DMS53 treated with DMSO at 0.1 percent for 48 hours (cell line): ENCODE measurements at regions not wholly inside any gene's neighbourhood (a gene's known extent, or its start where the extent isn't known, plus 50 kb on each side); places are given as distances from the start of the nearest gene placed in this dataset.
A peak's percentile ranks its signal among the peaks of the same experiment; 100 is the strongest.
"Not testable (repeated sequence)": the region's sequence is repeated elsewhere in the genome, so short reads cannot be mapped to it uniquely, and the experiment has no call there.

Experiments
- DNase-seq: peaks from one replicate; lab custom pipeline; 2025; ENCODE audit not compliant: unreplicated experiment; lab: John Stamatoyannopoulos, UW

GRCh38 chr6:834190-834589, 141.3 kb upstream of the EXOC2 start:
- no peak for DNase-seq

- DNase-seq: not testable (repeated sequence)
Observed at GRCh38 chr6:832804-833203, 139.9 kb upstream of the EXOC2 start.

- DNase-seq: no peak
Observed at GRCh38 chr6:830667-831327, 137.9 kb upstream of the EXOC2 start.

- no peak for DNase-seq
Observed at GRCh38 chr6:829656-830055, 136.7 kb upstream of the EXOC2 start.

GRCh38 chr6:827431-827830, 134.5 kb upstream of the EXOC2 start:
- DNase-seq: no peak

GRCh38 chr6:819122-819521, 126.2 kb upstream of the EXOC2 start:
- no peak for DNase-seq

GRCh38 chr6:818196-818595, 125.3 kb upstream of the EXOC2 start:
- DNase-seq: no peak

- no peak for DNase-seq
Observed at GRCh38 chr6:816510-817084, 123.7 kb upstream of the EXOC2 start.

- DNase-seq: no peak
Observed at GRCh38 chr6:815348-815738, 122.4 kb upstream of the EXOC2 start.

- DNase-seq: no peak
Observed at GRCh38 chr6:814378-815347, 121.7 kb upstream of the EXOC2 start.

- DNase-seq: no peak
Observed at GRCh38 chr6:811831-812230, 118.9 kb upstream of the EXOC2 start.

GRCh38 chr6:811191-811590, 118.3 kb upstream of the EXOC2 start:
- DNase-seq: no peak

GRCh38 chr6:804771-805170, 111.8 kb upstream of the EXOC2 start:
- no peak for DNase-seq

GRCh38 chr6:804317-804716, 111.4 kb upstream of the EXOC2 start:
- no peak for DNase-seq

- DNase-seq: no peak
Observed at GRCh38 chr6:803191-803977, 110.4 kb upstream of the EXOC2 start.

- no peak for DNase-seq
Observed at GRCh38 chr6:802701-803100, 109.8 kb upstream of the EXOC2 start.

- DNase-seq: not testable (repeated sequence)
Observed at GRCh38 chr6:802223-802622, 109.3 kb upstream of the EXOC2 start.

GRCh38 chr6:799769-800168, 106.8 kb upstream of the EXOC2 start:
- DNase-seq: no peak

- peak; percentile 42 for DNase-seq
Observed at GRCh38 chr6:797479-798077, 104.6 kb upstream of the EXOC2 start.

GRCh38 chr6:795046-795685, 102.2 kb upstream of the EXOC2 start:
- DNase-seq: no peak
